Esophagus (tissue), 2 donors: ENCODE measurements at regions not wholly inside any gene's neighbourhood (a gene's known extent, or its start where the extent isn't known, plus 50 kb on each side); places are given as distances from the start of the nearest gene placed in this dataset.

ENCODE experiments used
- H3K27ac ChIP-seq, 2 donors: one replicate each; pipeline ENCODE4 v1.5.1; 2013; ENCODE audit warnings: low read depth in 2 of 2, mild to moderate bottlenecking in 2 of 2, inconsistent platforms in 1 of 2, low read length in 1 of 2, moderate library complexity in 1 of 2
- H3K27me3 ChIP-seq, 2 donors: one replicate each; pipeline ENCODE4 v1.6.1; 2013; ENCODE audit warnings: low read length in 2 of 2, control low read depth in 1 of 2, mild to moderate bottlenecking in 1 of 2; ENCODE audit not compliant: insufficient read depth in 2 of 2, control insufficient read depth in 1 of 2
- H3K36me3 ChIP-seq, 2 donors: one replicate each; pipeline ENCODE4 v1.6.1; 2013; ENCODE audit warnings: low read length in 1 of 2; ENCODE audit not compliant: control insufficient read depth in 2 of 2, insufficient read depth in 2 of 2
- H3K4me1 ChIP-seq, 2 donors: one replicate each; pipeline ENCODE4 v1.6.1; 2013; ENCODE audit warnings: low read length in 1 of 2; ENCODE audit not compliant: control insufficient read depth in 2 of 2, insufficient read depth in 2 of 2
- H3K4me3 ChIP-seq, 2 donors: one replicate each; pipeline ENCODE4 v1.5.1; 2013; ENCODE audit warnings: low read length in 2 of 2, mild to moderate bottlenecking in 2 of 2, low read depth in 1 of 2, moderate library complexity in 1 of 2
- H3K9me3 ChIP-seq, 2 donors: one replicate each; pipeline ENCODE4 v1.6.1; 2013; ENCODE audit warnings: mild to moderate bottlenecking in 2 of 2, low read depth in 1 of 2, low read length in 1 of 2, moderate library complexity in 1 of 2; ENCODE audit not compliant: control insufficient read depth in 2 of 2, insufficient read depth in 1 of 2
- WGBS, 2 donors: extraction: QIAGEN DNeasy Blood & Tissue Kit; methylation state at CpG; one replicate each; pipeline ENCODE4 v1.1.7; 2013; 5-methylcytosine and 5-hydroxymethylcytosine counted together
- donor health status: healthy with polysubstance abuse.
- donor health status: Bipolar disorder and iron deficiency.

- Histone ChIP-seq H3K27me3 (no peaks in the 10 kb centered on the region), H3K27ac (no peak overlapping the region)
- WGBS, 2 donors, result 82 to 87% methylated on average over 6 of the region's 6 CpGs
Measured at GRCh38 chr17:72340836-72341235, 220.0 kb downstream of the SOX9 start.

GRCh38 chr17:72342061-72342460, 221.2 kb downstream of the SOX9 start:
- WGBS, 2 donors, result 54 to 56% methylated on average over 5 of the region's 5 CpGs
- Histone ChIP-seq H3K4me1 (no peaks in the 10 kb centered on the region), H3K4me3 (no peak overlapping the region), H3K27ac (no peak overlapping the region), H3K9me3 (no peaks in the 10 kb centered on the region), H3K36me3 (no peaks in the 10 kb centered on the region), H3K27me3 (no peaks in the 10 kb centered on the region)

More at GRCh38 chr17:72340836-72341235, 220.0 kb downstream of the SOX9 start:
- H3K36me3 ChIP-seq, result no peaks in the 10 kb centered on the region
- H3K4me3 ChIP-seq, result no peak overlapping the region
- no peaks in the 10 kb centered on the region for H3K4me1 ChIP-seq
- H3K9me3 ChIP-seq, result no peaks in the 10 kb centered on the region

GRCh38 chr17:72342627-72343527, 222.1 kb downstream of the SOX9 start:
- WGBS, 2 donors, result 75 to 77% methylated on average over 28 of the region's 28 CpGs
- no peak overlapping the region for H3K27ac ChIP-seq
- H3K4me1 ChIP-seq, result no peaks in the 10 kb centered on the region
- no peaks in the 10 kb centered on the region for H3K9me3 ChIP-seq
- no peak overlapping the region for H3K4me3 ChIP-seq
- H3K36me3 ChIP-seq, result no peaks in the 10 kb centered on the region
- no peaks in the 10 kb centered on the region for H3K27me3 ChIP-seq

GRCh38 chr17:72343911-72344310, 223.1 kb downstream of the SOX9 start:
- WGBS, 2 donors, result 74 to 79% methylated on average over 8 of the region's 8 CpGs
- H3K4me3 ChIP-seq, result no peak overlapping the region

GRCh38 chr17:72344613-72345012, 223.8 kb downstream of the SOX9 start:
- Histone ChIP-seq H3K4me3 (no peak overlapping the region), H3K4me1 (peaks cover 3 to 4% of the 10 kb centered on the region in 2 donors), H3K27me3 (no peaks in the 10 kb centered on the region), H3K36me3 (no peaks in the 10 kb centered on the region), H3K9me3 (no peaks in the 10 kb centered on the region), H3K27ac (no peak overlapping the region)
- 80 to 81% methylated on average over 5 of the region's 5 CpGs for WGBS, 2 donors

More at GRCh38 chr17:72343911-72344310, 223.1 kb downstream of the SOX9 start:
- no peak overlapping the region for H3K27ac ChIP-seq
- H3K9me3 ChIP-seq, result no peaks in the 10 kb centered on the region
- no peaks in the 10 kb centered on the region for H3K27me3 ChIP-seq
- H3K4me1 ChIP-seq, result no peaks in the 10 kb centered on the region
- H3K36me3 ChIP-seq, result no peaks in the 10 kb centered on the region

- H3K27ac ChIP-seq, result no peak overlapping the region
- H3K27me3 ChIP-seq, result no peaks in the 10 kb centered on the region
- H3K4me3 ChIP-seq, result no peak overlapping the region
- no peaks in the 10 kb centered on the region for H3K36me3 ChIP-seq
- WGBS, 2 donors, result 83 to 86% methylated on average over 3 of the region's 3 CpGs
- H3K4me1 ChIP-seq, result peaks cover 3 to 4% of the 10 kb centered on the region in 2 donors
- H3K9me3 ChIP-seq, result no peaks in the 10 kb centered on the region
Measured at GRCh38 chr17:72345088-72345487, 224.3 kb downstream of the SOX9 start.

GRCh38 chr17:72345536-72345935, 224.7 kb downstream of the SOX9 start:
- no peak overlapping the region for H3K27ac ChIP-seq
- H3K27me3 ChIP-seq, result no peaks in the 10 kb centered on the region
- 91 to 93% methylated on average over 5 of the region's 5 CpGs for WGBS, 2 donors
- H3K4me3 ChIP-seq, result no peak overlapping the region
- H3K36me3 ChIP-seq, result no peaks in the 10 kb centered on the region
- H3K9me3 ChIP-seq, result no peaks in the 10 kb centered on the region
- H3K4me1 ChIP-seq, result peaks cover 3 to 4% of the 10 kb centered on the region in 2 donors

- Histone ChIP-seq H3K36me3 (no peaks in the 10 kb centered on the region), H3K4me1 (peaks cover 3 to 4% of the 10 kb centered on the region in 2 donors), H3K9me3 (no peaks in the 10 kb centered on the region), H3K27ac (no peak overlapping the region), H3K4me3 (no peak overlapping the region), H3K27me3 (no peaks in the 10 kb centered on the region)
- WGBS, 2 donors, result 64 to 75% methylated on average over 5 of the region's 5 CpGs
Measured at GRCh38 chr17:72346306-72346705, 225.5 kb downstream of the SOX9 start.

GRCh38 chr17:72349011-72349410, 228.2 kb downstream of the SOX9 start:
- Histone ChIP-seq H3K4me1 (peaks cover 3 to 12% of the 10 kb centered on the region in 2 donors), H3K27ac (no peak overlapping the region), H3K36me3 (no peaks in the 10 kb centered on the region), H3K4me3 (no peak overlapping the region), H3K9me3 (no peaks in the 10 kb centered on the region), H3K27me3 (no peaks in the 10 kb centered on the region)
- 80 to 83% methylated on average over 4 of the region's 4 CpGs for WGBS, 2 donors
